ENCODE measurements at regions not wholly inside any gene's neighbourhood (a gene's known extent, or its start where the extent isn't known, plus 50 kb on each side); places are given as distances from the start of the nearest gene placed in this dataset.

DNA sequence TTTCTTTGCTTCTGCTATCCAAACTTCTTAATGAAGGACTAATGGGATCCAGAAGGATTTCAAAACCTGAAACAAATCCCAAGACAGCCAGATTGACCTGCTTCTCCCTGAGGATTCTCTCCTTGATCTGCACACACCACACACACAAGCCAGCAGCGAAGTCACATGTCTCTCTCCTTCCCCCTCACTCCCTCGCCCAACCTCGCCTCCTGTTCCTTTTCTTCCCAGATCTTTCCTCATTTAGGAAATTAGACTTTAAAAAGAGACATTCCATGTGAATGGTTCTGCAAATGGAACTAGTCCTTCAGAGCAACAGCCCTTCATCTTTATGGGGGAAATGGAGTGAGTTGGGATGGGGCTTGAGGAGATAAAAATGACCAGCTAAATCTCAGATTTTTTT, 639.1 kb upstream of the SETBP1 start:
- no peak for DNase-seq (ENCODE audit: low read depth)
- no peak for TF ChIP-seq CTCF (IDR thresholded peaks at IDR 0.05; ENCODE audit: insufficient read depth, low read length)
- no peak overlapping the region for H3K4me3 ChIP-seq (ENCODE audit: low read depth, low read length)

DNA sequence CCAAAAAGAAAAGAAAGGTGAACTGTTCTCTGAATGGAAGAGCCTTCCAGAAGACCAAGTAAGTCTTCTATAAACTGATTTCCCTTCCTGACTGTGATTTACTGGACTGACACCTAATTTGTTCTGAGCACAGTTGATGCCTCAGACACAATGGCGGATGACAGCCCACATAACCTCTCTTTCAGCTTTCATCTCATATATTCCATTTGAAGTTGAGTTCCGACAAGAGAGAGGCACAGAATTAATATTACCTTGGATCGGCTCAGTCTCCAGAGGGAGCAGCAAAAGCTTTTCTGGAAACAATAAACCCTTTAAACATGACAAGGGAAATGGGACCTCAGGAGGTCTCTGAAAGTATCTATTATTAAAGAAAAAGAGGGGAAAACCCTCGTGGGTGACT, 638.7 kb upstream of the SETBP1 start:
- no peak for TF ChIP-seq CTCF (IDR thresholded peaks at IDR 0.05; ENCODE audit: insufficient read depth, low read length)
- no peak for DNase-seq (ENCODE audit: low read depth)
- no peak overlapping the region for H3K4me3 ChIP-seq (ENCODE audit: low read depth, low read length)

GRCh38 chr18:44046376-44046975, 634.2 kb upstream of the SETBP1 start:
- no peak overlapping the region for H3K4me3 ChIP-seq (ENCODE audit: low read depth, low read length)
- no peak for TF ChIP-seq CTCF (IDR thresholded peaks at IDR 0.05; ENCODE audit: insufficient read depth, low read length)
- no peak for DNase-seq (ENCODE audit: low read depth)

DNA sequence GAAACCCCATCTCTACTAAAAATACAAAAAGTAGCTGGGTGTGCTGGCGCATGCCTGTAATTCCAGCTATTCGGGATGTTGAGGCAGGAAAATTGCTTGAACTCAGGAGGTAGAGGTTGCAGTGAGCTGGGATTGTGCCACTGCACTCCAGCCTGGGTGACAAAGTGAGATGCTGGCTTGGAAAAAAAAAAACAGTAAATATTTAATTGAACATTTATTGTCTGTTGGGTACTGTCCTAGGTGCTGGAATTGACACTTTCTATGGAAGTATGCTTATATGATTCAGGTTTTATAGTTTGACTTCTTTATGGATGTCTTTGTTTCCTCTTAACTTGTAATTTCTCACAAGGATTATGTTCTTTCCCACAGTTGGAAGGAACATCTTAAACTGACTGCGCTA, 633.1 kb upstream of the SETBP1 start:
- no peak for TF ChIP-seq CTCF (IDR thresholded peaks at IDR 0.05; ENCODE audit: insufficient read depth, low read length)
- DNase-seq (ENCODE audit: low read depth), result no peak
- no peak overlapping the region for H3K4me3 ChIP-seq (ENCODE audit: low read depth, low read length)

GRCh38 chr18:44048435-44048834, 632.3 kb upstream of the SETBP1 start:
- no peak for TF ChIP-seq CTCF (IDR thresholded peaks at IDR 0.05; ENCODE audit: insufficient read depth, low read length)
- H3K4me3 ChIP-seq (ENCODE audit: low read depth, low read length), result no peak overlapping the region
- DNase-seq (ENCODE audit: low read depth), result no peak

DNA sequence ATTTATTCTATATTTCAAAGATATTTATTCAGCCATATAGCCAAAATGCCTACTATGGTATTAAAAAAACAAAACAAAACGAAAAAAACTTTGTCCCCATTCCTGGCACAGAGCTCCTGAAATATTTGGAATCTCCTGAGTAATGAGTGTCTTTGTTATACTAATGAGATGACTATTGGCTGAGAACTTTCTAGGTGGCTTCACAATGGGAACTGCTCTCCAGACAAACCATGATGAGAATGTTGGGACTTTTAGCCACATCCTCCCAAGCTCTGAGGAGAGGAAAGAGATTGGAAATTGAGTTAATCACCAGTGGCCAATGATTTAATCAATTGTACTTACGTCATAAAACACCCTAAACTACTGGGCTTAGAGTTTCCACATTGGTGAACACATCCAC, 631.8 kb upstream of the SETBP1 start:
- TF ChIP-seq CTCF (IDR thresholded peaks at IDR 0.05; ENCODE audit: insufficient read depth, low read length), result no peak

DNA sequence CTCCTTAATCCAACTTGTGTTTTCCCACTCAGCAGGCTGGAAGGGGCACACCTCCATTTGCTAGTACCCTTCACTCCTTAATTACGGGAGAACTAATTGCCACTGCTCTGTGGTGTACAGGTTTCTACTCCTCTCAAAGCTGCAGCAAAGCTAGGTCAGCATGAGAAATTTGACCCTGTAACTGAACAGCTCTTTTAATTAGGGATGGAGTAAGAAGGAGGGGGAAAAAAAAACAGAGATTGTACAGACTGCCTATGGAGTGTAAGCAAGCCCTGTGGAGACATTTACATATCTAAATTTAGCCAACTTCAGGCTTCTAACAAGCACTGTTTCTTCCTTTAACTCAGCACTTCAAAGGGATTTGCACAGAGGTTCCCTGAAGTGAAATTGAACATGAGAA, 629.7 kb upstream of the SETBP1 start:
- no peak for TF ChIP-seq CTCF (IDR thresholded peaks at IDR 0.05; ENCODE audit: insufficient read depth, low read length)
- no peak overlapping the region for H3K4me3 ChIP-seq (ENCODE audit: low read depth, low read length)
- no peak for DNase-seq (ENCODE audit: low read depth)

More for the DNA sequence above, 631.8 kb upstream of the SETBP1 start:
- DNase-seq (ENCODE audit: low read depth), result no peak
- no peak overlapping the region for H3K4me3 ChIP-seq (ENCODE audit: low read depth, low read length)

Data from fibroblast of the aortic adventitia (primary cell).